NCI-H1105 (cell line): ENCODE measurements at regions not wholly inside any gene's neighbourhood (a gene's known extent, or its start where the extent isn't known, plus 50 kb on each side); places are given as distances from the start of the nearest gene placed in this dataset.
"Not testable (repeated sequence)": the region's sequence is repeated elsewhere in the genome, so short reads cannot be mapped to it uniquely, and the experiment has no call there.

ENCODE experiments used
- DNase-seq: peaks from one replicate; lab custom pipeline; 2025; lab: John Stamatoyannopoulos, UW

- not testable (repeated sequence) for DNase-seq
Observed at GRCh38 chr5:34561581-34561980, 94.5 kb upstream of the RAI14 start.

GRCh38 chr5:34562791-34563190 lies 93.3 kb upstream of the RAI14 start:
- DNase-seq: no peak

GRCh38 chr5:34563269-34563668 lies 92.9 kb upstream of the RAI14 start:
- no peak for DNase-seq

- no peak for DNase-seq
Observed at GRCh38 chr5:34563931-34564709, 92.0 kb upstream of the RAI14 start.

- no peak for DNase-seq
Observed at GRCh38 chr5:34564710-34565235, 91.4 kb upstream of the RAI14 start.

GRCh38 chr5:34570143-34570542 lies 86.0 kb upstream of the RAI14 start:
- no peak for DNase-seq

GRCh38 chr5:34570721-34571676 lies 85.1 kb upstream of the RAI14 start:
- no peak for DNase-seq

GRCh38 chr5:34571677-34572041 lies 84.5 kb upstream of the RAI14 start:
- no peak for DNase-seq

- no peak for DNase-seq
Observed at GRCh38 chr5:34574936-34575467, 81.1 kb upstream of the RAI14 start.

- no peak for DNase-seq
Observed at GRCh38 chr5:34576891-34577666, 79.0 kb upstream of the RAI14 start.

GRCh38 chr5:34578962-34579361 lies 77.2 kb upstream of the RAI14 start:
- no peak for DNase-seq

- DNase-seq: no peak
Observed at GRCh38 chr5:34580983-34581382, 75.1 kb upstream of the RAI14 start.

- DNase-seq: no peak
Observed at GRCh38 chr5:34582371-34582770, 73.8 kb upstream of the RAI14 start.

GRCh38 chr5:34583167-34583566 lies 73.0 kb upstream of the RAI14 start:
- DNase-seq: no peak

GRCh38 chr5:34584165-34584564 lies 72.0 kb upstream of the RAI14 start:
- no peak for DNase-seq

- no peak for DNase-seq
Observed at GRCh38 chr5:34585601-34586104, 70.5 kb upstream of the RAI14 start.

GRCh38 chr5:34586117-34586885 lies 69.8 kb upstream of the RAI14 start:
- DNase-seq: no peak

- no peak for DNase-seq
Observed at GRCh38 chr5:34587355-34588241, 68.5 kb upstream of the RAI14 start.

- no peak for DNase-seq
Observed at GRCh38 chr5:34589832-34590231, 66.3 kb upstream of the RAI14 start.

- DNase-seq: no peak
Observed at GRCh38 chr5:34591723-34592122, 64.4 kb upstream of the RAI14 start.
